ENCODE measurements at regions not wholly inside any gene's neighbourhood (a gene's known extent, or its start where the extent isn't known, plus 50 kb on each side); places are given as distances from the start of the nearest gene placed in this dataset.

GRCh38 chr10:1920127-1920526 lies 182.8 kb upstream of the ADARB2 start:
- intact Hi-C loops (cut with micrococcal nuclease) = no loop called here
- ChIA-PET POLR2A (ENCODE audit: unreplicated experiment) (no interaction called here), CTCF (no interaction called here)
- no peaks in the 10 kb centered on the region for H3K4me1 ChIP-seq (ENCODE audit: insufficient read depth, low read length)
- H3K4me2 ChIP-seq (ENCODE audit: low read length) = no peak overlapping the region
- H3K79me2 ChIP-seq (ENCODE audit: low read length) = no peaks in the 10 kb centered on the region
- no peak overlapping the region for H3K27ac ChIP-seq (ENCODE audit: low read length)
- H3K4me3 ChIP-seq (ENCODE audit: low read length) = no peak overlapping the region
- H4K20me1 ChIP-seq (ENCODE audit: low read length) = no peaks in the 10 kb centered on the region
- no peak for TF ChIP-seq EZH2phosphoT487 (IDR thresholded peaks at IDR 0.05; ENCODE audit: borderline replicate concordance, low read length)
- TF ChIP-seq, protein P1, sequence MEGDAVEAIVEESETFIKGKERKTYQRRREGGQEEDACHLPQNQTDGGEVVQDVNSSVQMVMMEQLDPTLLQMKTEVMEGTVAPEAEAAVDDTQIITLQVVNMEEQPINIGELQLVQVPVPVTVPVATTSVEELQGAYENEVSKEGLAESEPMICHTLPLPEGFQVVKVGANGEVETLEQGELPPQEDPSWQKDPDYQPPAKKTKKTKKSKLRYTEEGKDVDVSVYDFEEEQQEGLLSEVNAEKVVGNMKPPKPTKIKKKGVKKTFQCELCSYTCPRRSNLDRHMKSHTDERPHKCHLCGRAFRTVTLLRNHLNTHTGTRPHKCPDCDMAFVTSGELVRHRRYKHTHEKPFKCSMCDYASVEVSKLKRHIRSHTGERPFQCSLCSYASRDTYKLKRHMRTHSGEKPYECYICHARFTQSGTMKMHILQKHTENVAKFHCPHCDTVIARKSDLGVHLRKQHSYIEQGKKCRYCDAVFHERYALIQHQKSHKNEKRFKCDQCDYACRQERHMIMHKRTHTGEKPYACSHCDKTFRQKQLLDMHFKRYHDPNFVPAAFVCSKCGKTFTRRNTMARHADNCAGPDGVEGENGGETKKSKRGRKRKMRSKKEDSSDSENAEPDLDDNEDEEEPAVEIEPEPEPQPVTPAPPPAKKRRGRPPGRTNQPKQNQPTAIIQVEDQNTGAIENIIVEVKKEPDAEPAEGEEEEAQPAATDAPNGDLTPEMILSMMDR (conservative IDR thresholded peaks at IDR 0.05; ENCODE audit: low read depth, low read length) = no peak
- no peak for TF ChIP-seq EZH2 (IDR thresholded peaks at IDR 0.05; ENCODE audit: low read length, unreplicated experiment)
- H3K9me2 ChIP-seq (replicated peaks; ENCODE audit: low read length) = no peaks in the 10 kb centered on the region
- H2AFZ ChIP-seq (ENCODE audit: low read length) = no peak overlapping the region
- no peaks in the 10 kb centered on the region for H3K9me3 ChIP-seq (ENCODE audit: low read length)
- H3F3A ChIP-seq (ENCODE audit: low read length, unreplicated experiment) = no peaks in the 10 kb centered on the region
- BruUV-seq (replicated peaks) = no TSS peak
- H3K36me3 ChIP-seq (ENCODE audit: low read depth, low read length) = no peaks in the 10 kb centered on the region
- H3K9ac ChIP-seq (ENCODE audit: low read length) = no peak overlapping the region
- H3K27me3 ChIP-seq (ENCODE audit: low read length) = no peaks in the 10 kb centered on the region
- DNase-seq (no peak), ATAC-seq (no peak)

GRCh38 chr10:1911771-1912170 lies 174.4 kb upstream of the ADARB2 start:
- H3K4me1 ChIP-seq (ENCODE audit: insufficient read depth, low read length) = no peaks in the 10 kb centered on the region
- H2AFZ ChIP-seq (ENCODE audit: low read length) = no peak overlapping the region
- no peak for DNase-seq
- no peaks in the 10 kb centered on the region for H4K20me1 ChIP-seq (ENCODE audit: low read length)
- no peak overlapping the region for H3K27ac ChIP-seq (ENCODE audit: low read length)
- intact Hi-C loops (cut with micrococcal nuclease) = no loop called here
- H3K4me2 ChIP-seq (ENCODE audit: low read length) = no peak overlapping the region
- CTCF ChIA-PET = no interaction called here
- no peaks in the 10 kb centered on the region for H3K9me2 ChIP-seq (replicated peaks; ENCODE audit: low read length)
- ATAC-seq = no peak
- no peaks in the 10 kb centered on the region for H3K27me3 ChIP-seq (ENCODE audit: low read length)
- no peak overlapping the region for H3K4me3 ChIP-seq (ENCODE audit: low read length)
- H3K79me2 ChIP-seq (ENCODE audit: low read length) = no peaks in the 10 kb centered on the region
- POLR2A ChIA-PET (ENCODE audit: unreplicated experiment) = no interaction called here
- no peaks in the 10 kb centered on the region for H3K9me3 ChIP-seq (ENCODE audit: low read length)
- no peaks in the 10 kb centered on the region for H3F3A ChIP-seq (ENCODE audit: low read length, unreplicated experiment)
- H3K36me3 ChIP-seq (ENCODE audit: low read depth, low read length) = no peaks in the 10 kb centered on the region
- BruUV-seq (replicated peaks) = no TSS peak
- TF ChIP-seq, protein P1 (conservative IDR thresholded peaks at IDR 0.05; ENCODE audit: low read depth, low read length) = no peak
- TF ChIP-seq EZH2 (IDR thresholded peaks at IDR 0.05; ENCODE audit: low read length, unreplicated experiment) (no peak), EZH2phosphoT487 (IDR thresholded peaks at IDR 0.05; ENCODE audit: borderline replicate concordance, low read length) (no peak)
- no peak overlapping the region for H3K9ac ChIP-seq (ENCODE audit: low read length)

DNA sequence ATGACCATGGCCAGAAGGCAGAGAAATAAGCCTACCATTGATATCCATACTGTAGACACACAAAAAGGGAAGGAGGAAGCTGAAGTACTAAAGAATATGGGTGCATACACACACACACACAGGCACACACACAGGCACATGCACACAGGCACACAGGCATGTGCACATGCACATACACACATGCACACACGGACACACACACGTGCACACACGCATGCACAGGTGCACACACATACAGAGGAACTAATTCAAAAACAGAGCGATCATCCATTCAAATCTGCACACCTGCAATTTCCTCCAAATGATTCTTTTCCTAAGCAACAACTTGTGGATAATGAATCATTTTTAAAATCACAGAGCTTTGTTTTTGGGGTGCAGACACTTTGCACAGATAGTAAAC lies 166.7 kb upstream of the ADARB2 start:
- ChIA-PET CTCF (no interaction called here), POLR2A (ENCODE audit: unreplicated experiment) (no interaction called here)
- H3K79me2 ChIP-seq (ENCODE audit: low read length) = no peaks in the 10 kb centered on the region
- DNase-seq (no peak), ATAC-seq (no peak)
- no peaks in the 10 kb centered on the region for H3K27me3 ChIP-seq (ENCODE audit: low read length)
- no peaks in the 10 kb centered on the region for H3K4me1 ChIP-seq (ENCODE audit: insufficient read depth, low read length)
- no peaks in the 10 kb centered on the region for H3K36me3 ChIP-seq (ENCODE audit: low read depth, low read length)
- no peak overlapping the region for H3K9ac ChIP-seq (ENCODE audit: low read length)
- H3K9me2 ChIP-seq (replicated peaks; ENCODE audit: low read length) = no peaks in the 10 kb centered on the region
- H3K4me3 ChIP-seq (ENCODE audit: low read length) = no peak overlapping the region
- BruUV-seq (replicated peaks) = no TSS peak
- TF ChIP-seq, protein P1 (conservative IDR thresholded peaks at IDR 0.05; ENCODE audit: low read depth, low read length) = no peak
- TF ChIP-seq EZH2 (IDR thresholded peaks at IDR 0.05; ENCODE audit: low read length, unreplicated experiment) = no peak
- TF ChIP-seq EZH2phosphoT487 (IDR thresholded peaks at IDR 0.05; ENCODE audit: borderline replicate concordance, low read length) = no peak
- no peak overlapping the region for H2AFZ ChIP-seq (ENCODE audit: low read length)
- intact Hi-C loops (cut with micrococcal nuclease) = no loop called here
- no peak overlapping the region for H3K4me2 ChIP-seq (ENCODE audit: low read length)
- H3K27ac ChIP-seq (ENCODE audit: low read length) = no peak overlapping the region
- no peaks in the 10 kb centered on the region for H3K9me3 ChIP-seq (ENCODE audit: low read length)
- no peaks in the 10 kb centered on the region for H4K20me1 ChIP-seq (ENCODE audit: low read length)
- H3F3A ChIP-seq (ENCODE audit: low read length, unreplicated experiment) = no peaks in the 10 kb centered on the region

Measured in PC-3 (cell line).